K562 (cell line): ENCODE measurements at regions not wholly inside any gene's neighbourhood (a gene's known extent, or its start where the extent isn't known, plus 50 kb on each side); places are given as distances from the start of the nearest gene placed in this dataset.

Source experiments
- EP300 ChIP-seq: IDR thresholded peaks from 2 replicates; pipeline ENCODE4 v1.6.1; 2012; ENCODE audit warnings: low read length, improper control_type of control experiment
- ESRRA ChIP-seq: fragments of 450-650 bp; IDR thresholded peaks from 2 replicates; pipeline ENCODE4 v1.6.1; 2014; ENCODE audit warnings: low read depth, mild to moderate bottlenecking, moderate library complexity, borderline replicate concordance
- EZH2 ChIP-seq: IDR thresholded peaks from 2 replicates; pipeline ENCODE4 v1.6.1; 2012; ENCODE audit warnings: low read depth, mild to moderate bottlenecking, inconsistent platforms, low read length, borderline replicate concordance
- HIVEP1 ChIP-seq: fragments of 250-450 bp; sonication (Bioruptor Pico); IDR thresholded peaks from 2 replicates; pipeline ENCODE4 v1.4.0; 2020; ENCODE audit warnings: mild to moderate bottlenecking
- MAFF ChIP-seq: IDR thresholded peaks from 2 replicates; pipeline ENCODE4 v1.6.1; 2012; ENCODE audit warnings: low read length, improper control_type of control experiment
- MYC ChIP-seq, 2 experiments: fragments of 250-450 bp in 1 of 2; sonication (Bioruptor Pico) in 1 of 2; IDR thresholded peaks; 2 replicates each; pipeline versions ENCODE4 v1.5.1 to v1.6.1; 2012 to 2021; ENCODE audit warnings: low read depth in 2 of 2, borderline replicate concordance in 1 of 2, improper control_type of control experiment in 1 of 2, low read length in 1 of 2, mild to moderate bottlenecking in 1 of 2, moderate library complexity in 1 of 2
- RERE ChIP-seq: sonication (generic); formaldehyde crosslinking; IDR thresholded peaks from 2 replicates; pipeline ENCODE4 v1.8.0; 2023; ENCODE audit warnings: missing genetic modification reagents, mild to moderate bottlenecking, borderline replicate concordance
- REST ChIP-seq, 2 experiments: fragments of 450-650 bp; formaldehyde crosslinking in 1 of 2; IDR thresholded peaks; 2 replicates each; pipeline versions ENCODE4 v1.4.0 to v1.6.1; 2014 to 2020; ENCODE audit warnings: mild to moderate bottlenecking in 2 of 2, borderline replicate concordance in 1 of 2, low read depth in 1 of 2
- SMAD4 ChIP-seq: fragments of 250-450 bp; sonication (Bioruptor Pico); conservative IDR thresholded peaks from 2 replicates; pipeline ENCODE4 v1.8.0; 2021; ENCODE audit warnings: inconsistent platforms, mild to moderate bottlenecking, moderate library complexity
- ZBTB43 ChIP-seq: sonication (generic); formaldehyde crosslinking; IDR thresholded peaks from 2 replicates; pipeline ENCODE4 v1.8.0; 2023; ENCODE audit warnings: mild to moderate bottlenecking, missing genetic modification reagents
- ZEB2 ChIP-seq: fragments of 450-650 bp; IDR thresholded peaks from 2 replicates; pipeline ENCODE4 v1.6.1; 2016
- ZNF79 ChIP-seq: fragments of 250-450 bp; sonication (Bioruptor Pico); IDR thresholded peaks from 2 replicates; pipeline ENCODE4 v1.4.0; 2020; ENCODE audit warnings: low read depth, mild to moderate bottlenecking, moderate library complexity
- TF ChIP-seq, protein P1 (sequence below), 3 experiments: IDR thresholded peaks in 2 of 3; conservative IDR thresholded peaks in 1 of 3; 2 replicates each; pipeline ENCODE4 v1.5.1; 2011 to 2012; ENCODE audit warnings: low read length in 3 of 3, mild to moderate bottlenecking in 3 of 3, control low read depth in 2 of 3, improper control_type of control experiment in 1 of 3, inconsistent platforms in 1 of 3, low read depth in 1 of 3, mixed read lengths in 1 of 3, moderate library complexity in 1 of 3; ENCODE audit not compliant: insufficient read depth in 2 of 3

DNA sequence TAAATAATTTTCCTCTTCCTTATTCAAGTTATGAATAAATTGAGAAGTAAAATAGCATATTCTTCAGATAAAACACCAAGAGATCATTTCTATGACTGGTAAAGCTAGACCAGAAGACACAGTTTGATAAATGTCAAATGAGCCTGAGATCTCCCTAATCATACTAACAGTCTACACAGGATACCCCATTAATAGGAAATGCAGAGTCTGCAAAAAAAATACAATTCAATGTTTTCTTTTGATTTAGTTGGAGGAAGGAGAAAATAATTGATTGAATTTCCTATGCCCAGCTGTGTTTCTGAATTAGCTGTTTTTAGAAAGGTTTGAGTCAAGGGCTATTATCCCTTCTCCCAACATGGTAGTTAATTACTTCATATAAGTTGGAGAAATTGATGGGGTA, 734.6 kb upstream of the SLITRK1 start:
- TF ChIP-seq MAFF (no peak), EP300 (no peak), ZNF79 (no peak), ZEB2 (no peak), ESRRA (no peak), ZBTB43 (CRISPR knock-in tag) (no peak), RERE (CRISPR knock-in tag) (no peak), EZH2 (no peak), MYC (IDR thresholded peaks at IDR 0.05; ENCODE audit: low read depth, low read length) (no peak), MYC (CRISPR knock-in tag; IDR thresholded peaks at IDR 0.05; ENCODE audit: borderline replicate concordance, low read depth) (no peak), HIVEP1 (CRISPR knock-in tag) (no peak), SMAD4 (CRISPR knock-in tag) (no peak), REST (IDR thresholded peaks at IDR 0.05; ENCODE audit: borderline replicate concordance) (no peak), REST (CRISPR knock-in tag; IDR thresholded peaks at IDR 0.05; ENCODE audit: low read depth) (no peak)
- TF ChIP-seq, protein P1, sequence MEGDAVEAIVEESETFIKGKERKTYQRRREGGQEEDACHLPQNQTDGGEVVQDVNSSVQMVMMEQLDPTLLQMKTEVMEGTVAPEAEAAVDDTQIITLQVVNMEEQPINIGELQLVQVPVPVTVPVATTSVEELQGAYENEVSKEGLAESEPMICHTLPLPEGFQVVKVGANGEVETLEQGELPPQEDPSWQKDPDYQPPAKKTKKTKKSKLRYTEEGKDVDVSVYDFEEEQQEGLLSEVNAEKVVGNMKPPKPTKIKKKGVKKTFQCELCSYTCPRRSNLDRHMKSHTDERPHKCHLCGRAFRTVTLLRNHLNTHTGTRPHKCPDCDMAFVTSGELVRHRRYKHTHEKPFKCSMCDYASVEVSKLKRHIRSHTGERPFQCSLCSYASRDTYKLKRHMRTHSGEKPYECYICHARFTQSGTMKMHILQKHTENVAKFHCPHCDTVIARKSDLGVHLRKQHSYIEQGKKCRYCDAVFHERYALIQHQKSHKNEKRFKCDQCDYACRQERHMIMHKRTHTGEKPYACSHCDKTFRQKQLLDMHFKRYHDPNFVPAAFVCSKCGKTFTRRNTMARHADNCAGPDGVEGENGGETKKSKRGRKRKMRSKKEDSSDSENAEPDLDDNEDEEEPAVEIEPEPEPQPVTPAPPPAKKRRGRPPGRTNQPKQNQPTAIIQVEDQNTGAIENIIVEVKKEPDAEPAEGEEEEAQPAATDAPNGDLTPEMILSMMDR (IDR thresholded peaks at IDR 0.05 in 2 of 3, conservative IDR thresholded peaks at IDR 0.05 in 1 of 3; ENCODE audit: insufficient read depth in 2 of 3, low read depth in 1 of 3, low read length in 3 of 3) = no peak
